ENCODE measurements at regions not wholly inside any gene's neighbourhood (a gene's known extent, or its start where the extent isn't known, plus 50 kb on each side); places are given as distances from the start of the nearest gene placed in this dataset.
"Not testable (repeated sequence)": the region's sequence is repeated elsewhere in the genome, so short reads cannot be mapped to it uniquely, and the experiment has no call there.

DNA sequence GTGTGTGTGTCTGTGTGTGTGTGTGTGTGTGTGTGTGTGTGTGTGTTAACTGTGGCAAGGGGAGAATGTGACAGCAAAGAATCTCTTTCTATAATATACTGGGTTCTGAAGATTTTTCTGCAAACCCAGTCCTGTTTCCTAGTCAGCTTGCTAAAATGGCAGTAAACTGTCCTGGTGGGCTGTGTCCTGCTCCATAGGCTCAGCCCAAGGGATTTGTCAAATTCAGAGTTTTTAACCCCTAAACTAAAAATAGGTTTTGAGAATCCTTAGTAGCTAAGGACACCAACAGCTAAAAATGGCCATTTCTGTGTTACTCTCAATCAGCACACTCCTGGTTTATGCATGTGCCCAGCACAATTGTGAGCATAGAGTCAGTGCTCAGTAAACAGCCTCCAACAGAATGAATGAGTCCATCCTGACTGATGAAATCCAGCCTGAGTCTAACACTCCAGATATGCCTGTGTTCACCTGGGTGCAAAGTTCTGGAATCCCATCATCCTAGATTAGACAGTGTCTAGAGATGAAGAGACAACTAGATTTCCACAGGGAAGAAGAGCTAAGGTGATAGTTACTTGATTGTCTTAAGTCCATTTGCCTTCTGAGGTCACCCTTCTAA lies 192.6 kb downstream of the TTC6 start:
- DNase-seq (ENCODE audit: low spot score) = no peak

DNA sequence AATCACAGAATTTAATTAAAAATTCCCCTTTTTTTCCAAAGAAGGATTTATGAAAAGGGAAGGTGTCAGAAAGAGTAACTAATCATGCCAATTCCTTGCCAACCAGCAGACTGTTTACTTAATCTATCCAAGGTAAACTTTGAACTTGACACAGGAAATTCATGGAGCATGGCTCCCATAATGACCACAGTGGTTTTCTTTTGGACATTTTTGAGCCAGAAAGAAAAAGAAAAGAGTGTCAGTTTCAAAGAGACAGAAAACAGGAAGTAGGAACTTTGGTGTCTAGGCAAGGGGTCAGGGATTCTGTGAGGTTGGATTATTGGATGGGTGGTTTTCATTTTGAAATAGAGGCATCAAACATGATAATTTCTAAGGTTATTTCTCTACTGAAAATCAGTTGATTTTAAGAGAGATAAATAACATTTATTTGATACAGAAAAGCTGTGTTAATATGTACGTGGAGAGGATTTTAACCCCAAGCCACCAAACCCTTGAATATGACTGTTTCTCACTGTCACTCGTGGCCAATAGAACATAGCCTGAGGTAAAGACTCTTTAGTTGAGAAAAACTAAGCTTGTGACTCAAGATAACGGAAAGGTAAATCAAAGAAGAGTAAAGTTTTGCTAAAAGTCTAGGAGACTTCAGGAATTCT lies 196.1 kb downstream of the TTC6 start:
- DNase-seq (ENCODE audit: low spot score) = no peak

DNA sequence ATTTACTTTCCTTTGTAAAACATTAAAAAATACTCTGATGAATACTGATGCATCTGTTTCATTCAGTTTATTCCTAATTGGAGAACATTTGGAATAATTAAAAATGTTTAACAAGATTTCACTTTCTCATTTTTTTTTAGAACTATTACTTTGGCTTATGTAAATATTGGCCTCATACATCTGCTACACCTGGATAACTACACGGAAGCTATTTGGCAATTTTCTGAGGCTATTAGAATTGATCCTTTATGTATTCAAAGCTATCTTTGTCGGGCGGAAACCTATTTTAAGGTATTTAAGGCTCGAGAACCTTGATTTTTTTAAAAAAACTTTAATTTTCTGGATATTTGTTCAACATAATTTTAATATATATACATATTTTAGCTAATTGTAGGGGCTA lies 196.7 kb downstream of the TTC6 start:
- DNase-seq (ENCODE audit: low spot score) = no peak

DNA sequence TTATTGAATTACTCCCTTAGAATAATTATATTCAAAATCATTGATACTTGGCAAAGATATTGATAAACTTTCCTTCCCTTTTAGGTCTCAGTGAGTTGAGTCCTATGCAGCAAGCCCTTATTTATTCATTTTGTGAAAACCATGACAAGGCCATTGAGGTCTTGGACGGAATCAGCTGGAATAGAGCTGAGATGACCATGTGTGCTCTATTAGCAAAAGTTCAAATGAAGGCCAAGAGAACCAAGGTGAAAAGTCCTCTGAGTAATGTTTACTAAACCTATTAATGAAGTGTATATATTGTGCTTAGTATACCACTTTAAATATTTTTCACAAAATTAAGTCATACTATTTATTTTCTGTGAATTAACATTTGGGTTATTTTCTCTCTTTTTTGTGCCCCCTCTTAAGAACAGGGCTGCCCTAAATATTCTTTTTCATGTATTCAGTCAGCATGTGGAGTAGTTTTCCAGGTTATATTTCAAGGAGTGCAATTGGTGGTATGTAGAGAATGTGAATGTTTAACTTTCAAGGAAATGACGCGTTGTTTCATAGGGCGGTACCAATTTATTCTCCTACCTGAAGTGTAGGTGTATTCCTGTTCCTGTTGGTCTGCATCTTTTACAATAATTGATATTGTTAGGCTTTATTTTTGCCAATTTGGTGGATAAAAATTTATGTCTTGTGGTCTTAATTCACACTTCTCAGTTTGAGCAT lies 201.4 kb downstream of the TTC6 start:
- no peak for DNase-seq (ENCODE audit: low spot score)

DNA sequence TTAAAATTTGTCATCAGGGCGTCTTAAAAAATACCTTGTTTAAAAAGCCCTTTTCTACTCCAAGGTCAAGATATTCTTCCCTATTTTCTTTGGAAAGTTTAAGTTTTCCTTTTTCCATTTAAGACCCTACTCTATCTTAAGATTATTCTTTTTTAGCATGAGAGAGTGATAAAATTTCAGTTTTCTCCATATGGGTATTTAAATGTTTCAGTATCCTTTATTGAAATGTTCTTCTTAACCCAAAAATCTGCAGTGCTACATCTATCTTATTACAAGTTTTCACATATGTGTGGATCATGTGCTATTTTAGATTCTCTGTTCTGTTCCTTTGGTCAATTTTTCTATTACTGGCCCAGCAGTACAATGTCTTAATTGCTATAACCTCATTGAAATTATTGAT lies 202.2 kb downstream of the TTC6 start:
- DNase-seq (ENCODE audit: low spot score) = no peak

DNA sequence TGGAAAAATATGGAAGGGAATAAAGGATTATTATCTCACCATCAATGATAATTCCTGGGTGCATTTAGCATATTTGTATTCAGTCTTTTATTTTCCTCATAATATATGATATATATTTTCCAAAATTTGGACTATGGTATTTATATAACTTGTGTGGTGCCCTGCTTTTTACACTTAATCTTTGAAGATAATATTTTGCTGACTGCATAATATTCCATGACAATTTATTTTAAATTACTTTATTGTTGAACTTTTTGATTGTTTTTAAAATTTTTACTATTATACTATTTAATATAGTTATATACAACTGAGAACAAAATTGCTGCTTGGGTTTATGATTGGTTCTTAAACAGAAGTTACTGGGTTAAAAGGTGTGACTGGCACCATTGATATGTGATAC lies 212.3 kb downstream of the TTC6 start:
- no peak for DNase-seq (ENCODE audit: low spot score)

DNA sequence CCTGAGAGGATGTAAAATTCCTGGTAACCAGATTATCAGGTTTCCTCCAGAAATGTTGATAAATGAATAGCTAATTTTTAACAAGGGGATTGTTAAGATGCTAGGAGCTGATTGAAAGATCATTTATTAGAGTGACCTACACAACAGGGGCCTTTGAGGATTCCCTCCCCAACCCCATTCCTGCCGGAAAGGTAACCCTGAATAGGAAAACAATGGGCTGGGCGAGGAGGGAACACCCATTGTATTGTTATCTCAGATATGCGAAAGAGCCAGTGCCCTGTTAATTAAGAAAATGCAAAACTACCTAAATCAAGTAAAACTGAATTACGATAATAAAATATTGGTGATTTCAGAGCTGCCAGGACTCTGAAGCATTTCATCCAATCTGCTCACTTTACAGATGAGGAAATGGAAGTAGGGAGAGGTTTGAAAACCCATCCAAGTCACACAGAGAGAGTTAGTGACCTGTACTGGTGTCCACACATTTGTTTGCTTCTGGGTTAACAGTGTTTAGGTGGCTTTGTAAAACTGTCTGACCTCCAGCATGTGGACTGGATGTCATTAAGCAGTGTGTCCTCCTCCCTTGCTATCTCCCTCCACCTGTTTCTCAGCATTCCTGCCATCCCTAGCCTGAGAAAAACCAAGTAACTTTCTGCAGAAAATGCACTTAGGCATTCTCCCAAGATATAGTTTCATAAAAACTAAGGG lies 214.8 kb downstream of the TTC6 start:
- DNase-seq (ENCODE audit: low spot score) = no peak

DNA sequence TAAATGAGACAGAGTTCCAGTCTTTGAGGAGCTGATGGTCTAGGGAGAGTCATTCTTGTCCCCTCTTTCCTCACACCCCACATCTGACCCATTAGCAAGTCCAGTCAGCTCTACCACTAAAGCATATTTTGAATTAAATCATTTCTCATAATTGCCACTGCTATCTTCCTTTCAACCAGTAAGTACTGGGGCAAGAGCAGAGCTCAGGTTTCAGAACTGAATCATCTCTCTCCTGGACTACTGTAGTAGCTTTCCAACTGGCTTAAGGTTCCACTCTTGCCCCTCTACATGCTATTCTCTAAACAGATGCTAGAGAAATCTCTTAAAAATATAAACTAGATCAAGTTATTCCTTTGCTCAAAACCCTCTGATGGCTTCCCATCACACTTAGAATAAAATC lies 218.3 kb downstream of the TTC6 start:
- DNase-seq (ENCODE audit: low spot score) = no peak

DNA sequence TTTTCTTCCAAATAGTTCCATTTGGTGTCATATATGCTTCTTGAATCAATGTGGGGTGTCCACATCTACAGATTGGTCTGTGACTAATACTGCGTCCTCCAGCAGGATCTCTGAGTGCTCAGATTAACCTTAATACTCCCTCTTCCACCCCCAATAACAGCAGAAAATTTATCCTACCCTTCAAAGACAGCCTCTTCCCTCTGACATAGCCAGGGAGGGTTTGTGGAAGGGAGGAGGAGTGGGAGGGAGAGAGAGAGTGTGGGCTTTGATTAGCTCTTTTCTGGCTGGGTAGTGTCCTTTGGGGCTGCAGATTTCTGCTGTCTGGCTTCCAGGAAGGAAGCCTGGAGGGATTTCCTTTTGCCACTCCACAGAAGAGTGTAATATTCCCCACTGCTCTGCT lies 220.7 kb downstream of the TTC6 start:
- no peak for DNase-seq (ENCODE audit: low spot score)

DNA sequence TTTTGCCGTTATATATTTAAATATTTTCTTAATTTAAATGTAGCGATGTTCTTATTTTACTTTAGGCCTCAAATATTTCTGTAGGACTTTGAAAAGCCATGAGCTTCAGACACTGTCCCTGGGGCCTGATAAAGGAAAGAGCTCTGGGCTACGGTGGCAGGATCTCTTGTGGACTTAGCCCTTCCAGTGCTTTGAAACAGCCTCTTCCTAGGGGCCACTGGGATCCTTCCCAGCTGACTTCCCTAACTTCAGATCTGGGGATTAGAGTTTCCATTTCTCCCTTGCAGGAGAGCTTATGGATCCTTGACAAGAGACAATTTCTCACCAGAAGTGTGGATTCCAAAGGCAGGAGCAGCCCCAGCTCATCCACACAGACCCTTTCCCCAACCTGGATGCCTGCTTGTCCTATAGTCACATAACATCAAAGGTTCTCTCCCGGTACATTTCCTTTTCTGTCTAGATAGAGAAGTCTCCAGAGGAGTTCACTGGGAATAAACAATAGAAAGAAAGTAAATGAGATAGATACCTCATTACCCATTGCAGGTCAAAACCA lies 221.4 kb downstream of the TTC6 start:
- no peak for DNase-seq (ENCODE audit: low spot score)

DNA sequence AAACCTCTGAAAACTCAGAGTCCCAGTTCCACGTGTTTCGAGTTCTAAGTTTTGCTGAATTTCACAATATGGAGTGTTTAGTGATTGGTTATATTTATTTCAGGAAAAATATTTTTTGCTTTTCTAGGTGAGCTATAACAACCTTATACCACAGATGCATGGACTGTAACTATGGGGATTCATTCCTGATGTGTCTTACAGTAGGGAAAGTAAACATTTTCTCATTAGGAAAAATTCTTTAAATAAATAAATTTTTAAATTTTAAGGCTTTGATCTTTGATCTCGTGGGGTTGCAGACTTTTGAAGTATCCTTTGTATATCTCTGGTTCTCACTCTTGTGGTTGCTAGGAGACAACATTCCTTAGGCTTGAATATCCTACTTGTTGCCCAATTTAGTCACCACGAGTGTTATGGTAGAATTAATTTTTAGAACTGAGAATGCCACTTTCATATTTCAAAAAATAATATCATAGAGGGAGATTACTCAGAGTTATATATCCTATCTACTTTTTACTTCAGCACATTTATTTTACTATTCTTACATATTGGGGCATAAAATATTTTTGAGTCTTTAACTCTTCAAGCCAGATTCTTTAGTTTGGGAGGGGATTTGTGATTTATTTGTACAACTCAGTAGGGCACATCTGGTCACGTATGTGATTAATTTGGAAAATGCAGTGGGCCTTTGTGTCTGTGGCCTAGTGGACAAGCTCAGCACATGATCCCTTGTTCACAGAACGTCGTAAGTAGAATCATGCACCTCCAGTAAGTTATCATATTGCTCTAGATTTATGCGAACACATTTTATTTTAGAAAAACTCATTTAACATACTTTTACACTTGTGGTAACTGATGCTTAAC lies 224.0 kb downstream of the TTC6 start:
- DNase-seq (ENCODE audit: low spot score) = peak; percentile 54

DNA sequence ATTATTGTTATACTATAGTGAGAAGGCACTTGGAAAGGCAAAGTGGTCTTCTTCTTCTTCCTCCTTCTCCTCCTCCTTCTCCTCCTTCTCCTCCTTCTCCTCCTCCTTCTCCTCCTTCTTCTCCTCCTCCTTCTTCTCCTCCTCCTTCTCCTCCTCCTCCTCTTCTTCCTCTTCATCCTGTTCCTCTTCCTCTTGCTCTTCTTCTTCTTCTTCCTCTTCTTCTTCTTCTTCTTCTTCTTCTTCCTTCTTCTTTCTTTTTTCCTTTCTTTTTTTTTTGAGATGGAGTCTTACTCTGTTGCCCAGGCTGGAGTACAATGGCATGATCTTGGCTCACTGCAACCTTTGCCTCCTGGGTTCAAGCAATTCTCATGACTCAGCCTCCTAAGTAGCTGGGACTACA lies 225.4 kb downstream of the TTC6 start:
- DNase-seq (ENCODE audit: low spot score) = not testable (repeated sequence)

DNA sequence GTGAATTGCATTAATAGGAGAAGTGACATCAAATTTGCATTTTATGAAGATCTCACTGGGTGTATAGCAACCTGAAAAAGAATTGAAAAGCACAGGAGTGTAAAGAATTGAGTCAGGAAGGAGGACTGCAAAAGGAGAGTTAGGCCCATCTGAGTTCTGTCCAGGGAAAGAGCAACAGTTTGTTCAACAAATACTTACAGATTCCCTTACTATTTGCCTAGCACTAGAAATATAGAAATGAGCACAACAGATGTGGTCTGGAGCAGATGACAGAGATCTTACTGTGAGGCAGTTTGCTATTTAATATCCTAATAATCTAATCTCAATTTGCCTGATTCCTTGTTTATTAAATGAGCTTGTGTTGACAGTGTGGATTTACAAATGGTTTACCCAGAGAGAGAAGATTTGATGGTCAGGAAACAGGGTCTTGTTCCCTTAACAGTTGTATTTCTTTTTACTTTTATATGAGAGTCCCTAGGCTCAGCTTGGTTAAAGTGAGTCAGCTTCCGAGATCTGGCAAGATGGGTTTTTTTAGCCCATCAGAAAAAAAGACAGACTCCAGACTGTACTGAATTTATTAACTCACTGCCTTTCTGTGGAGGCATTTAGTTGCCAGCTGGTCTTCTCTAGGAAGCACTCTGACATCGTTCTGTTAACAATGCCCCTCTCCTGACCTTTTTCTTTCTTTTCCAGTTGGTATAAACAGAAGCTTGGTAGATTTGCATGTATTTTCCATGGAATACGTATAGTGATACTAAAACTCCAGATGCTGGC lies 229.7 kb downstream of the TTC6 start:
- DNase-seq (ENCODE audit: low spot score) = no peak

DNA sequence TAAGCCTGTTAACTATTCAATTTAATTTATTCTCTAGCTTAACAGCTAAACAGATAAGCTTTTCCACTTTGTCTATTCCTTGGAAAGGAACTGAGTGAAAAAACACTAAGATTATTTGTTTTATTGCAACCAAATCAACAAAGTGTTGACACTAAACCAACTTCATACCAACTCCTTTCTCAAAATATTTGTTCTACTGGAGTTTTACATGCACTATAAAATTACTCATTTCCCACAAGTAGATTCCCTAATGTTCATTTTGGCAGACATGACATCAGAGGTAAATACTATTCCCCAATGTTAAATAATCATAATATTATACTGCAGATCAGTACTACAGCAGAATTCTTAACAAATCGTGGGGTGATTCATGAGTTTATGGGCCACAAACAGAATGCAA lies 231.4 kb downstream of the TTC6 start:
- no peak for DNase-seq (ENCODE audit: low spot score)

DNA sequence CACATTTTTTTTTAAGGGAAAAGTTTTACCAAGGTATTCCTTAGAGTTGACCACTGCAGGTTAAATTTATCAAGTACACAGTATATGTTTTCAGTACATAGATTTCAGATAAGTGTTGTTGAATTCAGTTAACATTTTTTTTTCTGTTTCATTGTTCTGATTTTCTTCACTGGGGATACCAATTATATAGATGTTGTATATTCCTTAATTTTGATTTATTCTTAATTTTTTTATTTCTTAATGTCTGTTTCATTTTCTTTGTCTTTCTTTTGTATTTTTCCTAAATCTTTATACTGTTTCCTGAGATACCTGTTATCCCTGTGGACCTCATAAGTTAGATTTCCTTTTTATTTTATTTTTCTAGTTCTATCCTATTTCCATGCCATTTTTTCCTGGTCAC lies 234.8 kb downstream of the TTC6 start:
- DNase-seq (ENCODE audit: low spot score) = no peak

DNA sequence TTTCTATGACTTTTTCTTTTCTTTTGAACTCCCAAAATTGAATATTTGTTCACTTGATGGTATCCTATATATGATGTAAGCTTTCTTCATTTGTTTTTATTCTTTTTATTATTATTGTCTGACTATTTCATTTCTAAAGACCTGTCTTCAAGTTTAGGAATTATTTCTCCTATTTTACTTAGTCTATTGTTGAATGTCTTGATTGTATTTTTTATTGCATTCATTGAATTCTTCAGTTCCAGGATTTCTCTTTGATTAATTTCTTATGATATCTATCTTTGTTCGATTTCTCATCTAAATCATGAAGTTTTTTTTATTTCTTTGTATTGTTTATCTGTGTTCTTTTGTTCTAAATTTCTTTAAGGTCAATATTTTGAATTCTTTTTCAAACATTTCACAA lies 238.8 kb downstream of the TTC6 start:
- no peak for DNase-seq (ENCODE audit: low spot score)

DNA sequence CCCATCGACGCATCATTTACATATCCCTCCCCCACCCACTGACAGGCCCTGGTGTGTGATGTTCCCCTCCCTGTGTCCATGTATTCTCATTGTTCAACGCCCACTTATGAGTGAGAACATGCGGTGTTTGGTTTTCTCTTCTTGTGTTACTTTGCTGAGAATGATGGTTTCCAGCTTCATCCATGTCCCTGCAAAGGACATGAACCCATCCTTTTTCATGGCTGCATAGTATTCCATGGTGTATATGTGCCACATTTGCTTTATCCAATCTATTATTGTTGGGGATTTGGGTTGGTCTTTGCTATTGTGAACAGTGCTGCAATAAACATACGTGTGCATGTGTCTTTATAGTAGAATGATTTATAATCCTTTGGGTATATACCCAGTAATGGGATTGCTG lies 243.3 kb downstream of the TTC6 start:
- not testable (repeated sequence) for DNase-seq (ENCODE audit: low spot score)

DNA sequence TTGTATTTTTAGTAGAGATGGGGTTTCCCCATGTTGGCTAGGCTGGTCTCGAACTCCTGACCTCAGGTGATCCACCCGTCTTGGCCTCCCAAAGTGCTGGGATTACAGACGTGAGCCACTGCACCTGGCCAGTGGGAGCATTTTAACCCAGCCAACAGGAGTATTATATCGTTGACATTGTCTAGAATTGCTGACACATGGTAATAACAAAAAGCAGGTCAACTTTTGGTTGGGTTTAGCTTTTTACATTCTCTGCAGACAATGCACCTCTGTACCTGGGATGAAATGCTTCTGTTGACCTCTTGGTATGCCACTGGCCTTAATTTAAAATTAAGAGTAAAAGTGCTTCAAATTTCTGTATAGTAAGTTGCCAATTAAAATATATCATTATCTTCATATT lies 245.6 kb downstream of the TTC6 start:
- DNase-seq (ENCODE audit: low spot score) = not testable (repeated sequence)

DNA sequence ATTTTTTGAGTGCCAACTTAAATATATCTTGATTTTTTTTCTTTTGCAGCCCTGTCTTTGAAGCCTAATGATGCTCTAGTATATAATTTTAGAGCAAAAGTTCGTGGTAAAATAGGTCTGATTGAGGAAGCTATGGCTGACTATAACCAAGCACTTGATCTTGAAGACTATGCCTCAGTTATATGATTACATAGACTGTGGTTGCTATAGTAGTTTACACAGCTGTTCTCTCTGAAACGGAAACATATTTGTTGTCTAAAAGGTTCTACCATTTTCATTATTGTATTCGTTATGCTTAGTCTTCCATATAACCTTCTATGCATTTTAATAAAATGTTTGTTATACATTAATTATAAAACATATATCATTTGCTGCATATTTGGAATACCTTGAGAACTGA lies 246.7 kb downstream of the TTC6 start:
- DNase-seq (ENCODE audit: low spot score) = no peak

DNA sequence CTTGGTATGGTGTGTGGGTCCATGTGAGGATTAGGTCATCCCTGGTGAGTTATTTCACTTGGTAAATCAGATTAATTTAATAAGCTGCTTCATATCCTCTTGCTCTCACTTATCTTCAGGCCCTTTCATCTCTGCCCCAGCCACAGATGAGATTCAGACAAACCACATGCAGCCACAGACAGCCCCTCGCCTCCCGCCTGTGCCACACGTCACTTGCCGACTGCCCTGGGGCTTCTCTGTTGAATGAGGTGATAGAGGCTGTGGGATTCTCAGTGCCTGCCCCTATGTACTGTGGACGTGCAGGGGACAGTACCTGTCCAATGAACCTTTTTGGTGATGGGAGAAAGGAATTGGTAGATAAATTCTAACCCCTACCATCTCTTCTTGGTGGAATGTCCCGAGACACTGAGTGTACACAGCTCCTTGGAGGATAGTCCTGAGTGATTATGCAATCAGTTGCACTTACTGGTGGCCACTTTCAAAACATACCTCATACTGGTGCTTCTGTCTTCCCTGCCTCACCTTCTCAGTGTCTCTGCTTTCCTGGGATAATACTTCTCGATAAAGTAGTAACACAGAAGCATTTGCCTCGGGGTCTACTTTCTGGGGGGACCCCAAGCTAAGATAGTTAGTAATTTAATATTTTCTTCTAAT lies 248.7 kb downstream of the TTC6 start:
- no peak for DNase-seq (ENCODE audit: low spot score)

All from GM03348 (cell line).